Keratinocyte (primary cell): ENCODE measurements at regions not wholly inside any gene's neighbourhood (a gene's known extent, or its start where the extent isn't known, plus 50 kb on each side); places are given as distances from the start of the nearest gene placed in this dataset.

Experiments
- DNase-seq: peaks from one replicate; pipeline ENCODE4 v3.0.0-alpha.2; 2011; ENCODE audit warnings: low read depth, missing footprints, low spot score
- FAIRE-seq: peaks from 2 replicates; lab custom pipeline; 2011; peaks lifted over from hg19 to GRCh38; lab: Jason Lieb, UNC
- H2AFZ ChIP-seq: 2 replicates; pipeline ENCODE4 v1.6.0; 2012; ENCODE audit warnings: low read length, control low read depth, inconsistent platforms; ENCODE audit not compliant: control insufficient read depth
- H3K27ac ChIP-seq: 2 replicates; pipeline ENCODE4 v1.5.1; 2011; ENCODE audit warnings: low read length; ENCODE audit not compliant: control insufficient read depth, insufficient read depth
- H3K27me3 ChIP-seq: 3 replicates; pipeline ENCODE4 v1.6.0; 2011; ENCODE audit warnings: low read length; ENCODE audit not compliant: control insufficient read depth, insufficient read depth; ENCODE audit errors: extremely low read depth
- H3K36me3 ChIP-seq, 2 experiments: 2 replicates in 1 of 2; 3 replicates in 1 of 2; pipeline ENCODE4 v1.5.1; 2011; ENCODE audit warnings: low read length in 2 of 2, mild to moderate bottlenecking in 1 of 2; ENCODE audit not compliant: control insufficient read depth in 2 of 2, insufficient read depth in 2 of 2; ENCODE audit errors: extremely low read depth in 1 of 2
- H3K4me1 ChIP-seq: 3 replicates; pipeline ENCODE4 v1.5.1; 2011; ENCODE audit warnings: low read length; ENCODE audit not compliant: control insufficient read depth, insufficient read depth; ENCODE audit errors: extremely low read depth
- H3K4me2 ChIP-seq: 3 replicates; pipeline ENCODE4 v1.6.0; 2011; ENCODE audit warnings: low read depth, low read length; ENCODE audit not compliant: control insufficient read depth, insufficient read depth; ENCODE audit errors: extremely low read depth
- H3K4me3 ChIP-seq, 3 experiments: fragments of 200-600 bp in 1 of 3; sonication (generic) in 1 of 3; 2 replicates in 2 of 3; 3 replicates in 1 of 3; pipeline ENCODE4 v1.5.1; 2011 to 2016; ENCODE audit warnings: low read length in 3 of 3, mild to moderate bottlenecking in 3 of 3, control low read depth in 2 of 3, inconsistent platforms in 1 of 3, low read depth in 1 of 3, mixed read lengths in 1 of 3, mixed run types in 1 of 3, moderate library complexity in 1 of 3; ENCODE audit not compliant: control insufficient read depth in 2 of 3, insufficient read depth in 2 of 3; ENCODE audit errors: extremely low read depth in 1 of 3
- H3K79me2 ChIP-seq: 2 replicates; pipeline ENCODE4 v1.6.0; 2012; ENCODE audit warnings: low read length; ENCODE audit not compliant: control insufficient read depth, insufficient read depth
- H3K9ac ChIP-seq: 3 replicates; pipeline ENCODE4 v1.6.0; 2011; ENCODE audit warnings: low read length; ENCODE audit not compliant: control insufficient read depth, insufficient read depth; ENCODE audit errors: extremely low read depth
- H3K9me1 ChIP-seq: 3 replicates; pipeline ENCODE4 v1.6.0; 2011; ENCODE audit warnings: low read length; ENCODE audit not compliant: control insufficient read depth, insufficient read depth; ENCODE audit errors: extremely low read depth
- H3K9me3 ChIP-seq: 2 replicates; pipeline ENCODE4 v1.5.1; 2012; ENCODE audit warnings: low read depth, low read length; ENCODE audit not compliant: control insufficient read depth
- H4K20me1 ChIP-seq: 3 replicates; pipeline ENCODE4 v1.6.0; 2011; ENCODE audit warnings: low read length; ENCODE audit not compliant: control insufficient read depth, insufficient read depth; ENCODE audit errors: extremely low read depth
- EZH2 ChIP-seq: IDR thresholded peaks from one replicate; pipeline ENCODE4 v1.6.1; 2012; ENCODE audit warnings: inconsistent platforms, mild to moderate bottlenecking, low read length, moderate library complexity
- dilution Hi-C: fragments of 300-500 bp; cut with MboI; formaldehyde crosslinking; loops from one replicate; pipeline ENCODE4 v1.7.0; 2020; ENCODE audit warnings: low sequenced_read_pairs; ENCODE audit not compliant: extremely low pct_ligation_motif_present
- TF ChIP-seq, protein P1 (sequence below), 3 experiments: IDR thresholded peaks in 1 of 3; conservative IDR thresholded peaks in 1 of 3; optimal IDR thresholded peaks in 1 of 3; 2 replicates in 2 of 3; 3 replicates in 1 of 3; pipeline versions ENCODE3 to v1.5.1; 2011; ENCODE audit warnings: low read length in 3 of 3, mild to moderate bottlenecking in 3 of 3, moderate library complexity in 2 of 3, control low read depth in 1 of 3, inconsistent platforms in 1 of 3; ENCODE audit not compliant: insufficient read depth in 2 of 3; ENCODE audit errors: extremely low read depth in 1 of 3

DNA sequence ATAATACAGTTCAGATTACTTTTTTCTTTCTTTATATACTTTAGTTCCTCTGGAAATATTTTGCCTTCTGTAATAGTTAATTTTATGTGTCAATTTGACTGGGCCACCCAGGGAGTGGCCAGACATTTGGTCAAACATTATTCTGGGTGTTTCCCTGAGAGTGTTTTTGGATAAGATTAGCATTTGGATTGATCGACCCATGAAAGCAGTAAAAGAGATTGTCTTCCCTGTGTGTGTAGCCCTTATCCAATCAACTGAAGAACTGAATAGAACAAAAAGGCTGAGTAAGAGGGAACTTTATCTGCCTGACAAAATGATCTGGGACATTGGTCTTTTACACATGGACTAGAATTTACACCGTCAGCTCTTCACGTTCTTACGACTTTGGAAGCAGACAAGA lies 1190.1 kb upstream of the FAM98A start:
- H3K4me3 ChIP-seq = no peak overlapping the region
- DNase-seq (no peak), FAIRE-seq (no peak)
- no peaks in the 10 kb centered on the region for H4K20me1 ChIP-seq
- H3K27ac ChIP-seq = no peak overlapping the region
- H3K4me1 ChIP-seq = no peaks in the 10 kb centered on the region
- no peaks in the 10 kb centered on the region for H3K9me3 ChIP-seq
- no peak overlapping the region for H3K9ac ChIP-seq
- H2AFZ ChIP-seq = no peak overlapping the region
- no peaks in the 10 kb centered on the region for H3K9me1 ChIP-seq
- no peaks in the 10 kb centered on the region for H3K79me2 ChIP-seq
- H3K27me3 ChIP-seq = no peaks in the 10 kb centered on the region
- dilution Hi-C loops = no loop called here
- TF ChIP-seq EZH2 = no peak
- TF ChIP-seq, protein P1, sequence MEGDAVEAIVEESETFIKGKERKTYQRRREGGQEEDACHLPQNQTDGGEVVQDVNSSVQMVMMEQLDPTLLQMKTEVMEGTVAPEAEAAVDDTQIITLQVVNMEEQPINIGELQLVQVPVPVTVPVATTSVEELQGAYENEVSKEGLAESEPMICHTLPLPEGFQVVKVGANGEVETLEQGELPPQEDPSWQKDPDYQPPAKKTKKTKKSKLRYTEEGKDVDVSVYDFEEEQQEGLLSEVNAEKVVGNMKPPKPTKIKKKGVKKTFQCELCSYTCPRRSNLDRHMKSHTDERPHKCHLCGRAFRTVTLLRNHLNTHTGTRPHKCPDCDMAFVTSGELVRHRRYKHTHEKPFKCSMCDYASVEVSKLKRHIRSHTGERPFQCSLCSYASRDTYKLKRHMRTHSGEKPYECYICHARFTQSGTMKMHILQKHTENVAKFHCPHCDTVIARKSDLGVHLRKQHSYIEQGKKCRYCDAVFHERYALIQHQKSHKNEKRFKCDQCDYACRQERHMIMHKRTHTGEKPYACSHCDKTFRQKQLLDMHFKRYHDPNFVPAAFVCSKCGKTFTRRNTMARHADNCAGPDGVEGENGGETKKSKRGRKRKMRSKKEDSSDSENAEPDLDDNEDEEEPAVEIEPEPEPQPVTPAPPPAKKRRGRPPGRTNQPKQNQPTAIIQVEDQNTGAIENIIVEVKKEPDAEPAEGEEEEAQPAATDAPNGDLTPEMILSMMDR (optimal IDR thresholded peaks at IDR 0.05 in 1 of 3, IDR thresholded peaks at IDR 0.05 in 1 of 3, conservative IDR thresholded peaks at IDR 0.05 in 1 of 3; ENCODE audit: extremely low read depth in 1 of 3, insufficient read depth in 2 of 3, low read length in 3 of 3) = no peak
- H3K36me3 ChIP-seq = no peaks in the 10 kb centered on the region
- H3K4me2 ChIP-seq = no peak overlapping the region

DNA sequence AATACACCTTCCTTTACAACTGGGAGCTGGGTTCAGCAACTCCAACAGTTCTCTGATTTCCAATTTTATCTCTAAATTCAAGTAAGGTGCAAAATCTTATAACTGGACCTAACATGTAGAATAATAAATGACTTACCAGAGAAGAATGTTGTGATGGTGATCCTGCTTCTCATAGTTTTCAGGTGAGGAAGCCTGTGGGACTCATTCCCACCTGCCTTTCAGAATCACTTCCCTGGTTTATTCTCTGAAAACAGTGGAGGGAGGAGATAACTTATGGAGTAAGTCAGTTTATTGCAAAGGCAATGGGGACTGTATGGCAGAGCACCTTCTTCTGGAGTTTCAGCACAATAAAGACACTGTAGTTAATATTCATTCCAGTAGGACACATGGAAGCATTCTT lies 1188.2 kb upstream of the FAM98A start:
- FAIRE-seq (peak; percentile 73), DNase-seq (peak; percentile 30)
- H3K9me3 ChIP-seq = no peaks in the 10 kb centered on the region
- dilution Hi-C loops = no loop called here
- no peaks in the 10 kb centered on the region for H3K27me3 ChIP-seq
- no peak overlapping the region for H3K9ac ChIP-seq
- H3K9me1 ChIP-seq = no peaks in the 10 kb centered on the region
- H2AFZ ChIP-seq = no peak overlapping the region
- peak overlapping the region in 1 of 3 experiments; percentile 24 for H3K4me3 ChIP-seq
- no peak overlapping the region for H3K4me2 ChIP-seq
- H3K36me3 ChIP-seq = no peaks in the 10 kb centered on the region
- H3K4me1 ChIP-seq = no peaks in the 10 kb centered on the region
- H4K20me1 ChIP-seq = no peaks in the 10 kb centered on the region
- H3K79me2 ChIP-seq = no peaks in the 10 kb centered on the region
- TF ChIP-seq EZH2 = no peak
- TF ChIP-seq, protein P1 (optimal IDR thresholded peaks at IDR 0.05 in 1 of 3, IDR thresholded peaks at IDR 0.05 in 1 of 3, conservative IDR thresholded peaks at IDR 0.05 in 1 of 3; ENCODE audit: extremely low read depth in 1 of 3, insufficient read depth in 2 of 3, low read length in 3 of 3) = no peak
- H3K27ac ChIP-seq = peak overlapping the region; percentile 34
